ENCODE measurements at regions not wholly inside any gene's neighbourhood (a gene's known extent, or its start where the extent isn't known, plus 50 kb on each side); places are given as distances from the start of the nearest gene placed in this dataset.
A peak's percentile ranks its signal among the peaks of the same experiment; 100 is the strongest.

- no peak for DNase-seq (ENCODE audit: low spot score)
- Histone ChIP-seq H3K4me3 (no peak overlapping the region), H3K27ac (no peak overlapping the region)
- no peak for TF ChIP-seq CTCF (IDR thresholded peaks at IDR 0.05)
These were observed 281.6 kb upstream of the FMN2 start for GRCh38 chr1:239810061-239810481.

GRCh38 chr1:239811211-239811885 is 280.3 kb upstream of the FMN2 start:
- H3K4me3 ChIP-seq: no peak overlapping the region
- DNase-seq (ENCODE audit: low spot score): no peak
- no peak for TF ChIP-seq CTCF (IDR thresholded peaks at IDR 0.05)
- no peak overlapping the region for H3K27ac ChIP-seq

GRCh38 chr1:239812580-239812979 is 279.1 kb upstream of the FMN2 start:
- no peak overlapping the region for H3K27ac ChIP-seq
- DNase-seq (ENCODE audit: low spot score): no peak
- no peak overlapping the region for H3K4me3 ChIP-seq
- no peak for TF ChIP-seq CTCF (IDR thresholded peaks at IDR 0.05)

- no peak for TF ChIP-seq CTCF (IDR thresholded peaks at IDR 0.05)
- Histone ChIP-seq H3K4me3 (peak overlapping the region; percentile 36), H3K27ac (peak overlapping the region; percentile 68 to 70)
- no peak for DNase-seq (ENCODE audit: low spot score)
These were observed 277.3 kb upstream of the FMN2 start for GRCh38 chr1:239814306-239814881.

GRCh38 chr1:239815074-239815473 is 276.6 kb upstream of the FMN2 start:
- DNase-seq (ENCODE audit: low spot score): no peak
- no peak for TF ChIP-seq CTCF (IDR thresholded peaks at IDR 0.05)
- H3K27ac ChIP-seq: peak overlapping the region; percentile 68 to 70

GRCh38 chr1:239816081-239816782 is 275.5 kb upstream of the FMN2 start:
- DNase-seq (ENCODE audit: low spot score): no peak

More at GRCh38 chr1:239815074-239815473, 276.6 kb upstream of the FMN2 start:
- no peak overlapping the region for H3K4me3 ChIP-seq

More at GRCh38 chr1:239816081-239816782, 275.5 kb upstream of the FMN2 start:
- H3K4me3 ChIP-seq: peak overlapping the region; percentile 22
- no peak for TF ChIP-seq CTCF (IDR thresholded peaks at IDR 0.05)
- peak overlapping the region; percentile 53 to 87 for H3K27ac ChIP-seq
